ENCODE measurements at regions not wholly inside any gene's neighbourhood (a gene's known extent, or its start where the extent isn't known, plus 50 kb on each side); places are given as distances from the start of the nearest gene placed in this dataset.
"Not testable (repeated sequence)": the region's sequence is repeated elsewhere in the genome, so short reads cannot be mapped to it uniquely, and the experiment has no call there.

DNA sequence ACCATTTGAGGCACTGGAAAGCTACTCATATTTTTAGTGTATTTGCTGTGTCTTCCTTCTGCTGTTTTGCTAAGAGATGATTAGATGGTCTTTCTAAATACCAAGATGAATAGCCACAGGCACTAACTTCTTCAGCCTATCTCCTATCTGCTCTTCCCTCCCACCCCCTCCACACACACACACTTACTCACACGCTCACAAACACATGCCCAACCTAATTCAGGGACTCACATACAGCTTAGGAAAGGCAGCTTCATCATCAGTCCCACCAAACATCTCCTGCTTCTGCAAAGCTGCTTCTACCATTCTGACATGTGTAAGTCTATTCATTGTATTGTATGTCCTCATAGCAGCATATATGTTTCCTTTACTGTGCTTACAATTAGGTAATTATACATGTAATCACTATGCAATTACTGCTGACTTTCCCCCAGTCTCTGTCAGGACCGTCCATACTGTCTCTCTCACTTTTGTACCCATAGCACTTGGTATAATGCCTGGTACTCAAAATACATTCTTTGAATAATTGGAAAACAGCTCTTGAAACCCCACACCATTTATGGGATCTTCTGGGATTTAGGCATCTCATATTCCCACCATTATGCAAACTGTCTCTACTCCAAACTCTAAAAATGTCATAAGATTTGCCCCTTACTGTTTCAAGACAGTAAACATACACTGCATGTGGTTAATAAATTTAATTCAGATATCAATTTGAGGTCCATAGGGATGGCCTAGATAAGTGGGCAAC lies 83.3 kb upstream of the HIF1A start:
- Histone ChIP-seq H3K4me2 (ENCODE audit: control insufficient read depth, extremely low read depth, insufficient read depth, low read depth, low read length) (no peak overlapping the region), H3K9me3 (ENCODE audit: control insufficient read depth, low read depth, low read length) (no peaks in the 10 kb centered on the region), H3K4me1 (ENCODE audit: control insufficient read depth, extremely low read depth, insufficient read depth, low read length) (no peaks in the 10 kb centered on the region), H3K36me3 (ENCODE audit: control insufficient read depth in 2 of 2, extremely low read depth in 1 of 2, insufficient read depth in 2 of 2, low read length in 2 of 2) (no peaks in the 10 kb centered on the region), H3K79me2 (ENCODE audit: control insufficient read depth, insufficient read depth, low read length) (no peaks in the 10 kb centered on the region), H3K27ac (ENCODE audit: control insufficient read depth, insufficient read depth, low read length) (no peak overlapping the region), H3K27me3 (ENCODE audit: control insufficient read depth, extremely low read depth, insufficient read depth, low read length) (no peaks in the 10 kb centered on the region), H2AFZ (ENCODE audit: control insufficient read depth, low read length) (no peak overlapping the region), H3K4me3 (ENCODE audit: control insufficient read depth in 2 of 3, extremely low read depth in 1 of 3, insufficient read depth in 2 of 3, low read depth in 1 of 3, low read length in 3 of 3) (no peak overlapping the region), H3K9ac (ENCODE audit: control insufficient read depth, extremely low read depth, insufficient read depth, low read length) (no peak overlapping the region), H4K20me1 (ENCODE audit: control insufficient read depth, extremely low read depth, insufficient read depth, low read length) (no peaks in the 10 kb centered on the region), H3K9me1 (ENCODE audit: control insufficient read depth, extremely low read depth, insufficient read depth, low read length) (no peaks in the 10 kb centered on the region)
- FAIRE-seq (no peak), DNase-seq (ENCODE audit: low read depth, low spot score) (no peak)
- no peak for TF ChIP-seq EZH2 (IDR thresholded peaks at IDR 0.05; ENCODE audit: low read length)
- TF ChIP-seq, protein P1, sequence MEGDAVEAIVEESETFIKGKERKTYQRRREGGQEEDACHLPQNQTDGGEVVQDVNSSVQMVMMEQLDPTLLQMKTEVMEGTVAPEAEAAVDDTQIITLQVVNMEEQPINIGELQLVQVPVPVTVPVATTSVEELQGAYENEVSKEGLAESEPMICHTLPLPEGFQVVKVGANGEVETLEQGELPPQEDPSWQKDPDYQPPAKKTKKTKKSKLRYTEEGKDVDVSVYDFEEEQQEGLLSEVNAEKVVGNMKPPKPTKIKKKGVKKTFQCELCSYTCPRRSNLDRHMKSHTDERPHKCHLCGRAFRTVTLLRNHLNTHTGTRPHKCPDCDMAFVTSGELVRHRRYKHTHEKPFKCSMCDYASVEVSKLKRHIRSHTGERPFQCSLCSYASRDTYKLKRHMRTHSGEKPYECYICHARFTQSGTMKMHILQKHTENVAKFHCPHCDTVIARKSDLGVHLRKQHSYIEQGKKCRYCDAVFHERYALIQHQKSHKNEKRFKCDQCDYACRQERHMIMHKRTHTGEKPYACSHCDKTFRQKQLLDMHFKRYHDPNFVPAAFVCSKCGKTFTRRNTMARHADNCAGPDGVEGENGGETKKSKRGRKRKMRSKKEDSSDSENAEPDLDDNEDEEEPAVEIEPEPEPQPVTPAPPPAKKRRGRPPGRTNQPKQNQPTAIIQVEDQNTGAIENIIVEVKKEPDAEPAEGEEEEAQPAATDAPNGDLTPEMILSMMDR (optimal IDR thresholded peaks at IDR 0.05 in 1 of 3, IDR thresholded peaks at IDR 0.05 in 1 of 3, conservative IDR thresholded peaks at IDR 0.05 in 1 of 3; ENCODE audit: extremely low read depth in 1 of 3, insufficient read depth in 2 of 3, low read length in 3 of 3): no peak
- dilution Hi-C loops (cut with MboI; ENCODE audit: extremely low pct_ligation_motif_present, low sequenced_read_pairs): no loop called here

DNA sequence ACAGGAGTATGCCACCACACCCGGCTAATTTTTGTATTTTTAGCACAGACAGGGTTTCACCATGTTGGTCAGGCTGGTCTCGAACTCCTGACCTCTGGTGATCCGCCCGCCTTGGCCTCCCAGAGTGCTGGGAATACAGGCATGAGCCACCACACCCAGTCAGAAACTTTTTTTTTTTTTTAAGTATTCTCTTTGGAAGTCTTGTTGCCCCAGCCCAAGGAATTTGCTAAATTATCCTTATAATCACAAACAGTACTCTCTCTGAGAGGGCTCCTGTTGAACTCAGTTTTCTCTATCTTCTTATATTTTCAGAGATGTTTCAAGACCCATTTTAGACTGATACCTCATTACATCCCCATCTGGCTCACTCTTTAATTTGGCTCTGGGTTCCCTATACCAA lies 82.3 kb upstream of the HIF1A start:
- dilution Hi-C loops (cut with MboI; ENCODE audit: extremely low pct_ligation_motif_present, low sequenced_read_pairs); H3K9me1 ChIP-seq (ENCODE audit: control insufficient read depth, extremely low read depth, insufficient read depth, low read length); H2AFZ ChIP-seq (ENCODE audit: control insufficient read depth, low read length); H3K27ac ChIP-seq (ENCODE audit: control insufficient read depth, insufficient read depth, low read length); H3K9ac ChIP-seq (ENCODE audit: control insufficient read depth, extremely low read depth, insufficient read depth, low read length); H3K4me1 ChIP-seq (ENCODE audit: control insufficient read depth, extremely low read depth, insufficient read depth, low read length); DNase-seq (ENCODE audit: low read depth, low spot score); H3K9me3 ChIP-seq (ENCODE audit: control insufficient read depth, low read depth, low read length); H3K79me2 ChIP-seq (ENCODE audit: control insufficient read depth, insufficient read depth, low read length); H3K4me3 ChIP-seq (ENCODE audit: control insufficient read depth in 2 of 3, extremely low read depth in 1 of 3, insufficient read depth in 2 of 3, low read depth in 1 of 3, low read length in 3 of 3); H4K20me1 ChIP-seq (ENCODE audit: control insufficient read depth, extremely low read depth, insufficient read depth, low read length); H3K36me3 ChIP-seq (ENCODE audit: control insufficient read depth in 2 of 2, extremely low read depth in 1 of 2, insufficient read depth in 2 of 2, low read length in 2 of 2); H3K27me3 ChIP-seq (ENCODE audit: control insufficient read depth, extremely low read depth, insufficient read depth, low read length); FAIRE-seq; H3K4me2 ChIP-seq (ENCODE audit: control insufficient read depth, extremely low read depth, insufficient read depth, low read depth, low read length): not testable (repeated sequence)

DNA sequence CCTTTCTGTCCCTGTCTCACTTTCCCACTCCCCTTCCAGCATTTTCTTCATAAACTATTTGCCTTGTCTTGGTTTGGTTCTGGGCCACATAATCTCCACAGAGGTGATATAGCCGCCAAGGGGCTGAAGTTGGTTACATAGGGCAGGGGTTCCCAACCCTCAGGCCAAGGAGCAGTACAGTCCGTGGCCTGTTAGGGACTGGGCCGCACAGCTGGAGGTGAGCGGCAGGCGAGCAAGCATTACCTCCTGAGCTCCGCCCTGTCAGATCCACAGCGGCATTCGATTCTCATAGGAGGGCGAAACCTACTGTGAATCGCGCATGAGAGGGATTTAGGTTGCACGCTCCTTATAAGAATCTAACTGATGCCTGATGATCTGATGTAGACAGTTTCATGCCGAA lies 80.6 kb upstream of the HIF1A start:
- TF ChIP-seq, protein P1 (optimal IDR thresholded peaks at IDR 0.05 in 1 of 3, IDR thresholded peaks at IDR 0.05 in 1 of 3, conservative IDR thresholded peaks at IDR 0.05 in 1 of 3; ENCODE audit: extremely low read depth in 1 of 3, insufficient read depth in 2 of 3, low read length in 3 of 3): no peak
- no peaks in the 10 kb centered on the region for H3K4me1 ChIP-seq (ENCODE audit: control insufficient read depth, extremely low read depth, insufficient read depth, low read length)

More for the DNA sequence above, 80.6 kb upstream of the HIF1A start:
- no peak overlapping the region for H3K27ac ChIP-seq (ENCODE audit: control insufficient read depth, insufficient read depth, low read length)
- no peaks in the 10 kb centered on the region for H3K27me3 ChIP-seq (ENCODE audit: control insufficient read depth, extremely low read depth, insufficient read depth, low read length)
- H3K79me2 ChIP-seq (ENCODE audit: control insufficient read depth, insufficient read depth, low read length): no peaks in the 10 kb centered on the region
- no peak overlapping the region for H2AFZ ChIP-seq (ENCODE audit: control insufficient read depth, low read length)
- no peaks in the 10 kb centered on the region for H3K9me1 ChIP-seq (ENCODE audit: control insufficient read depth, extremely low read depth, insufficient read depth, low read length)
- no peak overlapping the region for H3K4me2 ChIP-seq (ENCODE audit: control insufficient read depth, extremely low read depth, insufficient read depth, low read depth, low read length)
- DNase-seq (ENCODE audit: low read depth, low spot score): no peak
- H3K4me3 ChIP-seq (ENCODE audit: control insufficient read depth in 2 of 3, extremely low read depth in 1 of 3, insufficient read depth in 2 of 3, low read depth in 1 of 3, low read length in 3 of 3): no peak overlapping the region
- H4K20me1 ChIP-seq (ENCODE audit: control insufficient read depth, extremely low read depth, insufficient read depth, low read length): no peaks in the 10 kb centered on the region
- FAIRE-seq: no peak
- no peaks in the 10 kb centered on the region for H3K36me3 ChIP-seq (ENCODE audit: control insufficient read depth in 2 of 2, extremely low read depth in 1 of 2, insufficient read depth in 2 of 2, low read length in 2 of 2)
- H3K9me3 ChIP-seq (ENCODE audit: control insufficient read depth, low read depth, low read length): no peaks in the 10 kb centered on the region
- dilution Hi-C loops (cut with MboI; ENCODE audit: extremely low pct_ligation_motif_present, low sequenced_read_pairs): no loop called here
- no peak overlapping the region for H3K9ac ChIP-seq (ENCODE audit: control insufficient read depth, extremely low read depth, insufficient read depth, low read length)
